K562 (cell line): ENCODE measurements at regions not wholly inside any gene's neighbourhood (a gene's known extent, or its start where the extent isn't known, plus 50 kb on each side); places are given as distances from the start of the nearest gene placed in this dataset.

ENCODE experiments used
- COPS2 ChIP-seq: fragments of 450-650 bp; conservative IDR thresholded peaks from 2 replicates; pipeline ENCODE4 v1.6.1; 2016; ENCODE audit warnings: mild to moderate bottlenecking, moderate library complexity
- MED1 ChIP-seq: sonication (generic); formaldehyde crosslinking; IDR thresholded peaks from 2 replicates; pipeline ENCODE4 v1.8.1; 2023; ENCODE audit warnings: missing genetic modification reagents, borderline replicate concordance
- RERE ChIP-seq: sonication (generic); formaldehyde crosslinking; IDR thresholded peaks from 2 replicates; pipeline ENCODE4 v1.8.0; 2023; ENCODE audit warnings: missing genetic modification reagents, mild to moderate bottlenecking, borderline replicate concordance
- STAT6 ChIP-seq: sonication (generic); formaldehyde crosslinking; IDR thresholded peaks from 2 replicates; pipeline ENCODE4 v1.8.1; 2023; ENCODE audit warnings: mild to moderate bottlenecking, missing genetic modification reagents
- XRCC5 ChIP-seq: fragments of 200-400 bp; formaldehyde crosslinking; IDR thresholded peaks from 2 replicates; pipeline ENCODE4 v1.6.1; 2017; ENCODE audit warnings: low read depth, mild to moderate bottlenecking, low read length
- ZNF133 ChIP-seq: fragments of 250-450 bp; sonication (Bioruptor Pico); IDR thresholded peaks from 2 replicates; pipeline ENCODE4 v1.4.0; 2020; ENCODE audit warnings: mild to moderate bottlenecking
- ZNF184 ChIP-seq: sonication (generic); formaldehyde crosslinking; IDR thresholded peaks from 2 replicates; pipeline ENCODE4 v1.5.0; 2020; ENCODE audit warnings: missing genetic modification reagents
- ZNF282 ChIP-seq: sonication (generic); formaldehyde crosslinking; IDR thresholded peaks from 2 replicates; pipeline ENCODE4 v1.8.1; 2023; ENCODE audit warnings: missing genetic modification reagents
- ZNF507 ChIP-seq: conservative IDR thresholded peaks from 2 replicates; pipeline ENCODE4 v1.6.1; 2017; ENCODE audit warnings: missing genetic modification characterization, missing compliant biosample characterization
- TF ChIP-seq, protein P1 (sequence below): IDR thresholded peaks from 2 replicates; pipeline ENCODE4 v1.6.1; 2012; ENCODE audit warnings: low read depth, low read length, improper control_type of control experiment, borderline replicate concordance
- TF ChIP-seq, protein P2 (sequence below), 3 experiments: IDR thresholded peaks in 2 of 3; conservative IDR thresholded peaks in 1 of 3; 2 replicates each; pipeline ENCODE4 v1.5.1; 2011 to 2012; ENCODE audit warnings: low read length in 3 of 3, mild to moderate bottlenecking in 3 of 3, control low read depth in 2 of 3, improper control_type of control experiment in 1 of 3, inconsistent platforms in 1 of 3, low read depth in 1 of 3, mixed read lengths in 1 of 3, moderate library complexity in 1 of 3; ENCODE audit not compliant: insufficient read depth in 2 of 3
- TF ChIP-seq, protein P3 (sequence below): sonication (generic); formaldehyde crosslinking; IDR thresholded peaks from 2 replicates; pipeline ENCODE4 v1.8.0; 2022; ENCODE audit warnings: missing genetic modification reagents, mild to moderate bottlenecking, borderline replicate concordance

- TF ChIP-seq, protein P1, sequence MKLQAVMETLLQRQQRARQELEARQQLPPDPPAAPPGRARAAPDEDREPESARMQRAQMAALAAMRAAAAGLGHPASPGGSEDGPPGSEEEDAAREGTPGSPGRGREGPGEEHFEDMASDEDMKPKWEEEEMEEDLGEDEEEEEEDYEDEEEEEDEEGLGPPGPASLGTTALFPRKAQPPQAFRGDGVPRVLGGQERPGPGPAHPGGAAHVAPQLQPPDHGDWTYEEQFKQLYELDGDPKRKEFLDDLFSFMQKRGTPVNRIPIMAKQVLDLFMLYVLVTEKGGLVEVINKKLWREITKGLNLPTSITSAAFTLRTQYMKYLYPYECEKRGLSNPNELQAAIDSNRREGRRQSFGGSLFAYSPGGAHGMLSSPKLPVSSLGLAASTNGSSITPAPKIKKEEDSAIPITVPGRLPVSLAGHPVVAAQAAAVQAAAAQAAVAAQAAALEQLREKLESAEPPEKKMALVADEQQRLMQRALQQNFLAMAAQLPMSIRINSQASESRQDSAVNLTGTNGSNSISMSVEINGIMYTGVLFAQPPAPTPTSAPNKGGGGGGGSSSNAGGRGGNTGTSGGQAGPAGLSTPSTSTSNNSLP, result no peak
- TF ChIP-seq, protein P2, sequence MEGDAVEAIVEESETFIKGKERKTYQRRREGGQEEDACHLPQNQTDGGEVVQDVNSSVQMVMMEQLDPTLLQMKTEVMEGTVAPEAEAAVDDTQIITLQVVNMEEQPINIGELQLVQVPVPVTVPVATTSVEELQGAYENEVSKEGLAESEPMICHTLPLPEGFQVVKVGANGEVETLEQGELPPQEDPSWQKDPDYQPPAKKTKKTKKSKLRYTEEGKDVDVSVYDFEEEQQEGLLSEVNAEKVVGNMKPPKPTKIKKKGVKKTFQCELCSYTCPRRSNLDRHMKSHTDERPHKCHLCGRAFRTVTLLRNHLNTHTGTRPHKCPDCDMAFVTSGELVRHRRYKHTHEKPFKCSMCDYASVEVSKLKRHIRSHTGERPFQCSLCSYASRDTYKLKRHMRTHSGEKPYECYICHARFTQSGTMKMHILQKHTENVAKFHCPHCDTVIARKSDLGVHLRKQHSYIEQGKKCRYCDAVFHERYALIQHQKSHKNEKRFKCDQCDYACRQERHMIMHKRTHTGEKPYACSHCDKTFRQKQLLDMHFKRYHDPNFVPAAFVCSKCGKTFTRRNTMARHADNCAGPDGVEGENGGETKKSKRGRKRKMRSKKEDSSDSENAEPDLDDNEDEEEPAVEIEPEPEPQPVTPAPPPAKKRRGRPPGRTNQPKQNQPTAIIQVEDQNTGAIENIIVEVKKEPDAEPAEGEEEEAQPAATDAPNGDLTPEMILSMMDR (IDR thresholded peaks at IDR 0.05 in 2 of 3, conservative IDR thresholded peaks at IDR 0.05 in 1 of 3; ENCODE audit: insufficient read depth in 2 of 3, low read depth in 1 of 3, low read length in 3 of 3), result peak; percentile 59 to 79 (median 70)
- TF ChIP-seq COPS2, result no peak
- TF ChIP-seq, protein P3, sequence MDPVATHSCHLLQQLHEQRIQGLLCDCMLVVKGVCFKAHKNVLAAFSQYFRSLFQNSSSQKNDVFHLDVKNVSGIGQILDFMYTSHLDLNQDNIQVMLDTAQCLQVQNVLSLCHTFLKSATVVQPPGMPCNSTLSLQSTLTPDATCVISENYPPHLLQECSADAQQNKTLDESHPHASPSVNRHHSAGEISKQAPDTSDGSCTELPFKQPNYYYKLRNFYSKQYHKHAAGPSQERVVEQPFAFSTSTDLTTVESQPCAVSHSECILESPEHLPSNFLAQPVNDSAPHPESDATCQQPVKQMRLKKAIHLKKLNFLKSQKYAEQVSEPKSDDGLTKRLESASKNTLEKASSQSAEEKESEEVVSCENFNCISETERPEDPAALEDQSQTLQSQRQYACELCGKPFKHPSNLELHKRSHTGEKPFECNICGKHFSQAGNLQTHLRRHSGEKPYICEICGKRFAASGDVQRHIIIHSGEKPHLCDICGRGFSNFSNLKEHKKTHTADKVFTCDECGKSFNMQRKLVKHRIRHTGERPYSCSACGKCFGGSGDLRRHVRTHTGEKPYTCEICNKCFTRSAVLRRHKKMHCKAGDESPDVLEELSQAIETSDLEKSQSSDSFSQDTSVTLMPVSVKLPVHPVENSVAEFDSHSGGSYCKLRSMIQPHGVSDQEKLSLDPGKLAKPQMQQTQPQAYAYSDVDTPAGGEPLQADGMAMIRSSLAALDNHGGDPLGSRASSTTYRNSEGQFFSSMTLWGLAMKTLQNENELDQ (CRISPR knock-in tag), result no peak
- no peak for TF ChIP-seq XRCC5
- TF ChIP-seq ZNF507, result no peak
- no peak for TF ChIP-seq ZNF133 (CRISPR knock-in tag)
- TF ChIP-seq ZNF282 (CRISPR knock-in tag), result no peak
- no peak for TF ChIP-seq STAT6 (CRISPR knock-in tag)
- no peak for TF ChIP-seq ZNF184
- no peak for TF ChIP-seq MED1 (CRISPR knock-in tag)
- TF ChIP-seq RERE (CRISPR knock-in tag), result no peak
Measured at GRCh38 chr7:25854608-25855497, 297.1 kb upstream of the NFE2L3 start (continued).
